T-cell (primary cell): ENCODE measurements at regions not wholly inside any gene's neighbourhood (a gene's known extent, or its start where the extent isn't known, plus 50 kb on each side); places are given as distances from the start of the nearest gene placed in this dataset.

Experiments
- ATAC-seq, 4 experiments: fragments of 200-7000 bp in 3 of 4; fragments of 150-1000 bp in 1 of 4; cut with Tn5 transposase; replicated peaks in 1 of 4; 1 replicate in 3 of 4; 2 replicates in 1 of 4; pipeline ENCODE4 v1.10.0; 2021; ENCODE audit warnings: moderate library complexity in 3 of 4, mild to moderate bottlenecking in 2 of 4, moderate number of reproducible peaks in 1 of 4
- CTCF ChIA-PET, 2 donors: fragments of 300-600 bp; sonication (Branson Sonifier 250); formaldehyde crosslinking; loops; one replicate each; lab custom pipeline; 2022; ENCODE audit warnings: antibody characterized with exemption in 2 of 2; lab: Charles Lee
- POLR2A ChIA-PET, 2 donors: fragments of 300-600 bp; sonication (Branson Sonifier 250); formaldehyde crosslinking; loops; one replicate each; lab custom pipeline; 2022; ENCODE audit warnings: antibody characterized with exemption in 2 of 2; lab: Charles Lee
- DNase-seq, 35 experiments: peaks; one replicate each; pipeline versions ENCODE4 v3.0.0 to v3.0.0-alpha.2; 2013 to 2023
- H3K27ac ChIP-seq: one replicate; pipeline ENCODE4 v1.5.1; 2013; ENCODE audit warnings: low read length
- H3K27me3 ChIP-seq, 2 experiments: replicated peaks in 1 of 2; 1 replicate in 1 of 2; 2 replicates in 1 of 2; pipeline versions ENCODE4 v1.6.1 to v1.7.0; 2013; ENCODE audit warnings: low read length in 1 of 2, mixed read lengths in 1 of 2; ENCODE audit not compliant: control insufficient read depth in 2 of 2, insufficient read depth in 2 of 2; ENCODE audit errors: extremely low read depth in 1 of 2
- H3K36me3 ChIP-seq, 2 donors: 1 replicate in 1 of 2; 2 replicates in 1 of 2; pipeline versions ENCODE4 v1.6.1 to v1.7.0; 2013; ENCODE audit warnings: low read length in 1 of 2; ENCODE audit not compliant: control insufficient read depth in 2 of 2, insufficient read depth in 1 of 2; ENCODE audit errors: extremely low read depth in 1 of 2
- H3K4me1 ChIP-seq, 2 experiments: 1 replicate in 1 of 2; 2 replicates in 1 of 2; pipeline versions ENCODE4 v1.6.1 to v1.7.0; 2013; ENCODE audit warnings: low read length in 2 of 2, mixed read lengths in 1 of 2; ENCODE audit not compliant: insufficient read depth in 2 of 2, control insufficient read depth in 1 of 2; ENCODE audit errors: extremely low read depth in 1 of 2
- H3K4me3 ChIP-seq, 2 donors: 1 replicate in 1 of 2; 2 replicates in 1 of 2; pipeline versions ENCODE4 v1.5.1 to v1.7.0; 2013; ENCODE audit warnings: mild to moderate bottlenecking in 2 of 2, low read length in 1 of 2, moderate library complexity in 1 of 2; ENCODE audit not compliant: control insufficient read depth in 1 of 2; ENCODE audit errors: extremely low read depth in 1 of 2
- H3K9me3 ChIP-seq: 2 replicates; pipeline ENCODE4 v1.7.0; 2013
- H3K27ac Mint-ChIP-seq, 2 donors: one replicate each; pipeline ENCODE4 v1.8.0; 2020 to 2021; ENCODE audit warnings: mild to moderate bottlenecking in 2 of 2, mixed read lengths in 2 of 2
- H3K27me3 Mint-ChIP-seq, 2 donors: one replicate each; pipeline ENCODE4 v1.8.0; 2021 to 2022; ENCODE audit warnings: mixed read lengths in 2 of 2
- H3K36me3 Mint-ChIP-seq: one replicate; pipeline ENCODE4 v1.8.0; 2021; ENCODE audit warnings: mixed read lengths
- H3K4me1 Mint-ChIP-seq, 3 donors: one replicate each; pipeline ENCODE4 v1.8.0; 2020 to 2022; ENCODE audit warnings: mixed read lengths in 3 of 3, mild to moderate bottlenecking in 1 of 3
- H3K4me3 Mint-ChIP-seq, 3 donors: one replicate each; pipeline ENCODE4 v1.8.0; 2020 to 2022; ENCODE audit warnings: mild to moderate bottlenecking in 3 of 3, mixed read lengths in 3 of 3, moderate library complexity in 3 of 3
- H3K9me3 Mint-ChIP-seq, 3 donors: one replicate each; pipeline ENCODE4 v1.8.0; 2020 to 2022; ENCODE audit warnings: mixed read lengths in 3 of 3
- WGBS: methylation state at CpG from one replicate; pipeline ENCODE4 v1.1.5; 2013; ENCODE audit warnings: missing lambda C conversion rate; ENCODE audit not compliant: insufficient coverage; 5-methylcytosine and 5-hydroxymethylcytosine counted together

DNA sequence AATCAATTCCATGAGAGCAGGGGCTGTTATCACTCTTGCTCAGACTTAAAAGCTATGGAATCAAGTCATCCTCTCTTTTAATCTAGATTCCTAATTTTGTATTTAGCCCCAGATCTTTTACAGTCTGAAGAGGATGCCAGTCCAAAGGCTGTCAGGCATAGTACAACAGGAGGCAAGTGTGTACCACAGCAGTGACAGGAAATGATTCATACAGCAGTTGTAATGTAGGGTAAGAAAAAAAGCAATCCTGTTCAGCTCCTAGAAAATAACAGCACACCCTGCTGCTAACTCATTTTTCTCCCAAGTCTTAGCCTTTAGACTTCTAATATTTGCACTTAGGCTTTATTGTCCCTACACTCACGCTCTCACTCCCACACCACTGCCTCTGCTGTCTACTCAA, 127.8 kb upstream of the SYT4 start:
- ATAC-seq (no peak), DNase-seq (no peak)
- 43% methylated on average over 1 of the region's 1 CpG for WGBS
- Mint-ChIP-seq H3K36me3 (no peaks in the 10 kb centered on the region), H3K4me3 (no peak overlapping the region), H3K4me1 (no peaks in the 10 kb centered on the region), H3K27me3 (no peaks in the 10 kb centered on the region), H3K27ac (no peak overlapping the region), H3K9me3 (peaks cover 16 to 23% (median 21%) of the 10 kb centered on the region in 3 donors)
- CTCF ChIA-PET, result no interaction called here
- no peaks in the 10 kb centered on the region for H3K27me3 ChIP-seq
- H3K4me3 ChIP-seq, result no peak overlapping the region
- no peaks in the 10 kb centered on the region for H3K9me3 ChIP-seq
- H3K36me3 ChIP-seq, result no peaks in the 10 kb centered on the region
- POLR2A ChIA-PET, result no interaction called here
- no peaks in the 10 kb centered on the region for H3K4me1 ChIP-seq
- H3K27ac ChIP-seq, result no peak overlapping the region

DNA sequence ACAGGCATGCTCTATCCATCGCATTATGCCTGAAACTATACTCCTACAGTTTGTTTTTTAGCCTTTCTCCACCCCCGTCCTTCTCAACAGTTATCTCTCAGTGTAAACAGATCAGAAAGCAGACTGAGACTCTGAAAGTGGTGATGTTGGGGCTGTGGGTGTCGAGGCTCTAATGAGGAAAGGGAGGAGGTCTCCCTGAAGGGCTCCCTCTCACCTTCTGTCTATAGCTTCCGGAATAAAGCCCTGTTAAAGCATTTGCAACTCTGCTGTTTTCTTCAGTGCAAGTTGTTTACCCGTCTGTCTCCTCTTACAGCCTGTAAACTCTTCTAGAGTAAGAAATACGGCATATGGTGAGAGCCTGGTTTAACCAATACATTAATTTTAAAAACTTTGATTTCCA, 136.7 kb upstream of the SYT4 start:
- H3K36me3 Mint-ChIP-seq, result no peaks in the 10 kb centered on the region
- H3K4me3 Mint-ChIP-seq, result no peak overlapping the region
- Histone ChIP-seq H3K4me1 (no peaks in the 10 kb centered on the region), H3K9me3 (no peaks in the 10 kb centered on the region), H3K27ac (no peak overlapping the region), H3K36me3 (no peaks in the 10 kb centered on the region), H3K4me3 (no peak overlapping the region), H3K27me3 (no peaks in the 10 kb centered on the region)
- peaks cover 0 to 14% (median 0%) of the 10 kb centered on the region in 3 donors for H3K9me3 Mint-ChIP-seq
- no peak overlapping the region for H3K27ac Mint-ChIP-seq
- ChIA-PET POLR2A (no interaction called here), CTCF (no interaction called here)
- ATAC-seq (no peak), DNase-seq (no peak)
- no peaks in the 10 kb centered on the region for H3K27me3 Mint-ChIP-seq
- no CpG with 5 or more reads among the region's 6 CpGs for WGBS
- H3K4me1 Mint-ChIP-seq, result no peaks in the 10 kb centered on the region

DNA sequence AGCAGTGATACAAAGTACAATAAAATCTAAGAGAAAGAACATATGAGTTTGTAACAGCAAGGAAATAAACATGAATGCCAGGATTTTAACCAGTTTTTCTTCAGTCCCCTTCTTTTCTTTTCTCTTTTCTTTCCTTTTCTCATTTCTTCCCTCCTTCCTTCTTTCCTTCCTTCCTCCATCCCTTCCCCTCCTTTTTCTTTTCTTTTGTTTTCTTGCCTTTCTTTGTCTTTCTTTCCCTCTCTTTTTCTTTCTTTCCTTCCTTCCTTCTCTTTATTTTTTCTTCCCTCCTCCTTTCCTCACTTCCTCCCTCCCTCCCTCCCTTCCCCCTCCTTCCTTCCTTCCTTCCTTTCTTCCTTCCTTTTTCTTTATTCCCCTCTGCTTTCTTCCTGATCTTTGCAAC, 142.8 kb upstream of the SYT4 start:
- H3K9me3 Mint-ChIP-seq, result peaks cover 4 to 10% (median 9%) of the 10 kb centered on the region in 3 donors
- H3K36me3 ChIP-seq, result no peaks in the 10 kb centered on the region
- POLR2A ChIA-PET, result no interaction called here
- ATAC-seq (no peak), DNase-seq (no peak)
- no peaks in the 10 kb centered on the region for H3K36me3 Mint-ChIP-seq
- H3K4me3 ChIP-seq, result no peak overlapping the region
- H3K4me3 Mint-ChIP-seq, result no peak overlapping the region
- CTCF ChIA-PET, result no interaction called here
- no peak overlapping the region for H3K27ac ChIP-seq
- H3K4me1 Mint-ChIP-seq, result no peaks in the 10 kb centered on the region
- no peaks in the 10 kb centered on the region for H3K4me1 ChIP-seq
- H3K9me3 ChIP-seq, result no peaks in the 10 kb centered on the region
- no peaks in the 10 kb centered on the region for H3K27me3 Mint-ChIP-seq
- no peaks in the 10 kb centered on the region for H3K27me3 ChIP-seq
- H3K27ac Mint-ChIP-seq, result no peak overlapping the region

DNA sequence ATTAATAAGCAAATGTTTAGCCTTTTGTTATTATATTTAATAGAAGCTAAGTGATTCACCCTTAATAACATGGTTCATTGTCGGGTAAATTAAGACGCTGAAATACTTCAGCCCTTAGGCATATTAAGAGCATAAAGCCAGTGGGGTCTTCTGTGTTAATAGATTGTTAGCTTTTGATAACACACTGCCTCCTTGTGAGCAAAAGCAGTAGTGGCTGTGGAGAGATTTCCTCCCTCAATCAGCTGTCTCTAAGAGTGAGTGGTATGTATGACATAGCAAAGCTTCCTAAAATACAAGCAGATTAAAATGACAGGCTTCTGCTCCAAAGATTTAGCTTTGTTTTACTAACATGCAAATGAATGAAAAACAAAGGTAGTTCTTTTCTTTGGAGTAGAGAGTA, 143.7 kb upstream of the SYT4 start:
- H3K4me3 Mint-ChIP-seq, result no peak overlapping the region
- Histone ChIP-seq H3K27ac (no peak overlapping the region), H3K4me3 (no peak overlapping the region), H3K9me3 (no peaks in the 10 kb centered on the region), H3K27me3 (no peaks in the 10 kb centered on the region), H3K36me3 (no peaks in the 10 kb centered on the region), H3K4me1 (no peaks in the 10 kb centered on the region)
- no peak for DNase-seq
- ChIA-PET CTCF (no interaction called here), POLR2A (interaction anchor here in 1 of 2 donors (0.5 kb wide), 1 partner anchor 9 kb away, joined by 7 read pairs; no protein-coding TSS in a partner anchor)
- no peaks in the 10 kb centered on the region for H3K27me3 Mint-ChIP-seq
- no peak overlapping the region for H3K27ac Mint-ChIP-seq
- WGBS, result no CpG with 5 or more reads among the region's 2 CpGs
- no peaks in the 10 kb centered on the region for H3K4me1 Mint-ChIP-seq
- H3K36me3 Mint-ChIP-seq, result no peaks in the 10 kb centered on the region
- no peak for ATAC-seq
- H3K9me3 Mint-ChIP-seq, result peaks cover 9 to 16% (median 15%) of the 10 kb centered on the region in 3 donors

DNA sequence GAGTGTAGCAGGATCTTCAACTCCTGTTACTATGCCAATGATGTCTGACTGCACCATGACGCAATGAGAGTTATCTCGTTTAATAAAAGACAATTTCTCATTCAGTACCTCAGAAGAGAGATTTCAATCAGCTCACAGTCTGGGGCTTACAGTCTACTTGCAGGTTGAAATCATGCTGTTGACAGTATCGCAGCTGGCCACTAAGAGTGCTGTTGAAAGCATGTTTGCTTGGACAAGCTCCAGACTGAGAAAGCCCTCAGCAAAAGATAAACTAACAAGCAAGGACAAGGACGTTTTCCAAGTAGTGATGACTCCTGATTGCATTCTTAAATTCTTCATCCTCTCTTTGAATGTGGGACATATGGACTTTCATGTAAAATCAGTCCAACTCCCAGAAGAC, 145.2 kb upstream of the SYT4 start:
- H3K36me3 Mint-ChIP-seq, result no peaks in the 10 kb centered on the region
- Histone ChIP-seq H3K27me3 (no peaks in the 10 kb centered on the region), H3K4me1 (no peaks in the 10 kb centered on the region), H3K36me3 (no peaks in the 10 kb centered on the region), H3K4me3 (no peak overlapping the region), H3K27ac (no peak overlapping the region), H3K9me3 (no peaks in the 10 kb centered on the region)
- no peak overlapping the region for H3K27ac Mint-ChIP-seq
- H3K27me3 Mint-ChIP-seq, result no peaks in the 10 kb centered on the region
- CTCF ChIA-PET, result no interaction called here
- H3K4me3 Mint-ChIP-seq, result no peak overlapping the region
- peaks cover 12 to 17% (median 17%) of the 10 kb centered on the region in 3 donors for H3K9me3 Mint-ChIP-seq
- H3K4me1 Mint-ChIP-seq, result no peaks in the 10 kb centered on the region
- ATAC-seq, result no peak
- POLR2A ChIA-PET, result no interaction called here
- WGBS, result 83% methylated on average over 1 of the region's 4 CpGs
- DNase-seq, result no peak

DNA sequence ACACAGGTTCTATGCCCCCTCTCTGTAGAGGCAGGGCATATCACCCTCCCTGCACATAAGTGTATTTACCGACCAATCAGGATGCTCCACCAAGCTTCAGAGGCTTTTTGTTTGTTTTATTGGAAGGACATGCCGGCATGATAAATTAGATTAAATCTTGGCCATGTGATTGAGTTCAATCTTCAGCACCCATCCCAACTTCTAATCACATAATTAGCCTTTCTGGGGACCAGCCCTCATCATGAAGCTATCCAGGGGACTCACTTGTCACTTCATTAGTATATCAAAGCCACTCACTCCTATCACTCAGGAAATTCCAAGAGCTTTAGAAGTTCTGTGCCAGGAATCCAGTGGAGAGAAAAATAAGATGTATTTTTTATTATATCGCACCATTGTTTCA, 158.6 kb upstream of the SYT4 start:
- Histone ChIP-seq H3K27me3 (no peaks in the 10 kb centered on the region), H3K4me3 (no peak overlapping the region), H3K4me1 (no peaks in the 10 kb centered on the region), H3K27ac (no peak overlapping the region), H3K9me3 (no peaks in the 10 kb centered on the region), H3K36me3 (no peaks in the 10 kb centered on the region)
- Mint-ChIP-seq H3K4me3 (no peak overlapping the region), H3K27me3 (no peaks in the 10 kb centered on the region), H3K4me1 (no peaks in the 10 kb centered on the region), H3K9me3 (peaks cover 15 to 36% (median 34%) of the 10 kb centered on the region in 3 donors), H3K36me3 (no peaks in the 10 kb centered on the region), H3K27ac (no peak overlapping the region)
- CTCF ChIA-PET, result no interaction called here
- DNase-seq, result no peak
- WGBS, result no CpG with 5 or more reads among the region's 3 CpGs
- POLR2A ChIA-PET, result no interaction called here
- ATAC-seq, result no peak

DNA sequence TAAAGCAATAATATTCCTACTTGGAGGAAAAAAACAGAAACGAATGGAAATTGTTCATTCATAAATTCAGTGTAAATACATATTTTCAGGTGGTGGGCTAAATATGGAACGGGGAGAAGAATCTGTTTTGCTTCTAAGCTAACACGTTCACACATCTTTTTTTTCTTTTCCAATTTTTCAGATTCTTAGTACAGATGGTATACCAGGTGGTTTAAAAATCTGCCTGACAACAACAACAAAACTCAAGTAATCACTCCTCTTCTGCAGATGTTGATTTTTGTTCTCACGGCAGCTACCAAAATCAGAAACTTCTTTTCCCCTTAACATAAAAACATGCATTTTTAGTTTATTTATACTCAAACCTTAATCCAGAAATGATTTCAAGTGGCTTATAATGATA, 164.8 kb upstream of the SYT4 start:
- CTCF ChIA-PET, result interaction anchor here in 1 of 2 donors (0.6 kb wide), 1 partner anchor 12 kb away, joined by 4 read pairs; no protein-coding TSS in a partner anchor
- H3K27me3 Mint-ChIP-seq, result no peaks in the 10 kb centered on the region
- no peaks in the 10 kb centered on the region for H3K36me3 Mint-ChIP-seq
- Histone ChIP-seq H3K27me3 (no peaks in the 10 kb centered on the region), H3K36me3 (no peaks in the 10 kb centered on the region), H3K4me1 (no peaks in the 10 kb centered on the region), H3K27ac (no peak overlapping the region), H3K4me3 (no peak overlapping the region), H3K9me3 (no peaks in the 10 kb centered on the region)
- H3K4me3 Mint-ChIP-seq, result no peak overlapping the region
- POLR2A ChIA-PET, result no interaction called here
- WGBS, result no CpG with 5 or more reads among the region's 4 CpGs
- no peak overlapping the region for H3K27ac Mint-ChIP-seq
- no peak for ATAC-seq
- no peaks in the 10 kb centered on the region for H3K4me1 Mint-ChIP-seq
- no peak for DNase-seq
- peaks cover 14 to 30% (median 24%) of the 10 kb centered on the region in 3 donors for H3K9me3 Mint-ChIP-seq
